GM18511 (cell line): ENCODE measurements at regions not wholly inside any gene's neighbourhood (a gene's known extent, or its start where the extent isn't known, plus 50 kb on each side); places are given as distances from the start of the nearest gene placed in this dataset.

ENCODE experiments used
- ATAC-seq: cut with Tn5 transposase; IDR thresholded peaks from one replicate; pipeline ENCODE4 v1.9.1; 2021; ENCODE audit warnings: mild to moderate bottlenecking, moderate library complexity; ENCODE audit not compliant: unreplicated experiment

DNA sequence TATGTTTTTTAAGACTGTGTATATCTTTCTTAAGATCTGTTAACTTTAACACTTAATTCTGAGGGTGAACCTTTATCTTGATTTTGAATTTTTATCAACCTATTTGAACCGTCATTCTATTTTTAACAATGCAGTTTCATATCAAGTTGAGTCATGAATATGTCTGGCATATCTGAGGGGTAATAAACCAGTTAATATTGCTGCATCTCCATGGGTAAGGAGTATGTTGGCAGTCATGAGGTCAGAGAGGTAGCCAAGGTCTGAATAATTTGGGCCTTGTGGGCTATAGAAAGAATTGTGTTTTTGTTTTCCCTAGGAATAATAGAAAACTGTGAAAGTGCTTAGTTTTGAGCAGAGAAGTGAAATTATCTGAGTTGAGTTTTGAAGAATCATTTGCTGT, 419.0 kb downstream of the PLK2 start:
- no peak for ATAC-seq

DNA sequence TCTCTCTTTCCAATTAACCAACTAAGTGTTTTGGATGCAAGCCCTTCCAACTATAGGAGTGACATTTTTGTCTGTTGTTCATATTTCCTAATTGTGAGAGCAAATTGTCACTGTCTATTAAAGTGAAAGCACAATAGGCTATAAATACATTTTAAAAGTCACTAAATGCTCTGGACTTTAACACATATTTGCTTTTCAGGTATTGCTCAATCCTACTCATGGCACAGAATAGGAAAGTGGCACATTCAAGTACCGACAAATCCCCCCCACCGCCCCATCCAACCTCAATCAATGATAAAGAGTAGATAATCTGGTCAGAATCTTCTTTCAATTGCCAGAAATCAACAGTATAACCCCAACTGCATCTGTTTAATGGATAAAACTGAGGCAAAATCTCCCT, 419.8 kb downstream of the PLK2 start:
- ATAC-seq, result no peak

DNA sequence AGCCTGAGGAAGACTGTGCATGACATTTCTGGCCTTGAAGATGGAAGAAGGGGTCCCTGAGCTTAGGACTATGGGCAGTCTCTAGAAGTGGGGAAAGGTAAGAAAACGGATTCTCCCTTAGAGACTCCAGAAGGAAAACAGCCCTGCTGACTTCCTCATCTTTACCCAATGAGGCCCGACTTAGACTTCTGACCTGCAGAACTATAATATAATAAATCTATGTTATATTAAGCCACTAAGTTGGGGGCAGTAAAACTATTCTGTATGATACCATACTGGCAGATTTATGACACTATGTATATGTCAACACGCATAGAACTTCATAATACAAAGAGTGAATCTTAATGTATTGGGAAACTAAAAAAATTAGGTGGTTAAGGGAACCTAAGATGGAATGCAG, 422.0 kb downstream of the PLK2 start:
- ATAC-seq, result no peak

DNA sequence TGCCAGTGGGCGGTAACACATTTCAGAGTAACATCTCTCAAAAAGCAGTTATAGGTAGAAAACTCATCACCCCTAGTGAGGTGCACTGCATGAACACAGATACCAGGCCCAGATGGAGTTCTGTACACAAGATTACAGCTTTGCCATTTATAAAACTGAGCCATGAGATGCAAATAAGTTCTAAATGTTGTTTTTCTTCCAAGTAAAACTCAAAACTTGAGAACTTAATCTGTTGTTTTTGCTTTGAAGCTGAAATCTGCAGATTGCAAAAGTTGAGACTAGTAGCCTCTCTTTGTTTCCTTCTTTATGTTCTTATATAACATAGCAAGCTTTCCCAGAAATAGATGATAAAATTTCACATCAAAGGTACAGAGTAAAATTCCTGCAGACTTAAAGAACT, 434.1 kb downstream of the PLK2 start:
- ATAC-seq, result no peak

DNA sequence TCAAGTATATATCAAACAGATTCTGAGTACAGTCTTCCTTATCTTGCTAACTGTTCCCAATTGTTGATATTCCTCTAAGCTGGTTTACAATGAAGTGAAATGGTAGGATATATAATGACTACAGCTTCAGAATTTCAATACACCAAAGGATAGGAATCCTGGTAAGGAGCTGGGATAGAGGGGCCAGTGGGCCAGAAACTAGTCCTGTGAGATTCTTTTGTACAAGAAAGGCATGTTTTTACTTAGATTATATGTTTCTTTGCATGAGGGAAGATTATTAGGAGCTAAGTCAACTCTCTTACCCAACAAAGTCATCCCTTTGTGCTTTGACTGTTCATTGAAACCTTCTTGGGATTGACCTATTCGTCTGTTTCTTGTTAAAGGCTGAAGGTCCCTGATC, 435.7 kb downstream of the PLK2 start:
- no peak for ATAC-seq

DNA sequence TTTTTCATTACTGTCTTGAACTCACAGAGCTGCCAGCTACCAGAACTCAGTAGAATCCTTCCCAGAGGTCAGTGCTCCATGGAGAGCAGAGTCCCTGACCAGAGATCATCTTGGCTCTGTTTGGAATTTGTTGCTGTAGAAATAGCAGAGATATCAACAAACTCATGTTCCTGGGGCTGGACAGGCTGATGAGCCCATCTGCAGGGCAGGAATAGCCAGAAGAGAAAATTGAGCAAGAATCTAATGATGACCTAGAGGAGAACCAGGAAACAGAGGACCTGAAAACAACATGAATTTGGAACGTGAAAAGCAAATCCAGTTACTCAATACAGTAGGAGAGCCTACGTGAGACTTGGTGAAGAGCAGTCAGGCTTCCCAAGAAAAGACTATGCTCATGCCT, 437.8 kb downstream of the PLK2 start:
- ATAC-seq, result no peak

DNA sequence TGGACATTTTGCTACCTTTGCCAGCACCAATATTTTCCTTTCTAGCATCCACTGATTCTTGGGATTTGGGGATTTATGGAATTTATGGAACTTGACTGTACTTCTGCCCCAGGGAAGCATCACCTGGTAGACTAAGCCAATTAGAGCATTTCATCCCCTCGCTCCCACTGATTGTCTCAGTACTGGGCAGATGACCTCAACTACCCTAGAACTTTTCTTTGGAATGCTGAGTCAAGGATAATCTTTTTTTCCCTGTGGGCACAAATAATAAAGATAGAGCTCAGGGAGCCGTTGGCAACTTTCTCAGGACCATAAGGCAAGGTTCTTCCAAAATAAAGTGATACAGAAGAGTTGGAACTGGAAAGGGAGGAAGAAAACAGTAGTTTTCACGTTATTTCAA, 438.4 kb downstream of the PLK2 start:
- ATAC-seq, result no peak

DNA sequence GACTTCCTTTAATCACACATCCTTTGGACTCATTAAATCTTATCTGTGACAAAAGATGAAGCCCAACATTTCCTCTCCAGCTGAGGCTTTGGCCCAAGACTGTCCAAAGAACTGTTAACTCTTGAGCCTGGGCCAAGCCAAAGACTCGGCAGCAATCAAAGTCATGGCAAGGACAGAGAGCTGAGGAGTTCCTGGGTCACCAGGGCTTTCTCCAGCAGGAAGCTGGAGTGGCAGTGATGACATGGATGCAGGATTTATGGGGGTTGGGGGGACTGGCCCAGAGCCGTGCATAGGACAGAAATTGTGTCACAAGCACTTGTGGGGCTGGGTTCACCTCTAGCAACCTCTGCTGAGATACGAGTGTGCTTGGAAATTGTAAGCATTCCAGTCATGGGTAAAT, 440.3 kb downstream of the PLK2 start:
- no peak for ATAC-seq

DNA sequence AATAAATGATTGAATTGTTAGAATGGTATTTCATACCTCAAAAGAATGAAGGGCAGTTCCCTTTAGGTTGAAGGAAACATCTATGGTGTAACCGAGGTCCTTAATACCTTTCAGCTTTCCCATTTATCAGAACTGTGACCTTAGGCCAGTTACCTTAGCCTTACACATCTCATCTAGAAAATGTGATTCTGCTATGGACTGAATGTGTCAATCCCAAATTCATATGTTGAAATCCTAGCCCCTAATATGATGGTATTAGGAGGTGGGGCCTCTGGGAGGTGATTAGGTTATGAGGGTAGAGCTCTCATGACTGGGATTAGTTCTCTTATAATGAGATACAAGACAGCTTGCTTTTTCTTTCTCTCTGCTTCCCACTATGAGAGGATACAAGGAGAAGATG, 441.9 kb downstream of the PLK2 start:
- ATAC-seq, result no peak

DNA sequence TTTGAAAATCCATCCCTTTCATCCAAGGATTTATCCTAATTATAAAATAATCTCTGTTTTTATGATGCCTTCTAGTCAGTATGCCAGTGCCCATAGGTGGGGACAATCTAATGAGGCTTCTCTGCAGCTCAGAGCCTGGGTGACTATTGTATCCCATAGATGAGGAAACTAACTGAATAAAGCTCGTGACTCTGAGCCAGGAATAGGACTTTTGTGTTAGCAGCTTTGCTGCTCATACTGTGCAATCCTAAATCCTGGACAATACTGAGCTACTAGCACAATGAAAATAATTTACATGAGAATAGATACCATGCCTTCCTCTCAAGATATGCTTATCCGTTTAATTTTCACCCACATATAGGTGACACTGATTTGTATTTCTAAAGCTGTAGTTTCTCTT, 443.0 kb downstream of the PLK2 start:
- no peak for ATAC-seq

DNA sequence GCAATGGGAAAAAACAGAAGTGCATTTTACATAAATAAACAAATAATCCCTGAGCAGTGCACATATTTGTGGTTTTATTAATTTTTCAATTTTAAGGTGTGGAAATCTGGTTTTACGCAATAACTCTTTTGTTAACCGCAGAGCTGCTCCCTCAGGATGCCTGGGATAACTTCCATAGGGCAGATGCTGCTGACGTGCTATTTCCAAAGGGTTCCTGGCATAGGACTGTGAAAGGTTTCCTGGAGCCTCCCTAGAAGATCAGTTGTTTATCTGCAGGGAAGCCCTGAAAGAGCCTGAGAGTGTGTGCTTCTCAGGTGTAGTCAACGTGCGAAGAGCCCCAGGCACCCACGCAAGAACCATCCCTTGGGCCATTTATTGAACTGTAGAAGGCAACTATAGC, 443.5 kb downstream of the PLK2 start:
- no peak for ATAC-seq

DNA sequence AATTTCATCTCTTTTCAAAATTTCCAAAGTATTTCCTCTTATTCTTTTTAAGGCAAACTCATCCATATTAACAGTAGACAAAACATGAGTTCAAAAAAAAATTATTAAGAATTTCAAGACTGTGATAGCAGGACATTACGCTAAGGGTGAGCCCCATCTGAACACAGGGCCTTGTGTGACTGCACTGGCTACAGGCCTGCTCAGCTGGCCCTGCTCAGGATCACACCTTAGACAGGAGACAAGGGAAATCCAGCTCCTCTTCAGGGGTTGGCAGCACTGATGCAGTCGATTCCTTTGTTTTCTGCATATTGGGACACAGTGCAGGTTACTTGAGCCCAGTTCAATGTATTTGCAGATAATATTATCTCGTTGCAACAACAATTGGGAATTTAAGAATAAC, 444.7 kb downstream of the PLK2 start:
- no peak for ATAC-seq

DNA sequence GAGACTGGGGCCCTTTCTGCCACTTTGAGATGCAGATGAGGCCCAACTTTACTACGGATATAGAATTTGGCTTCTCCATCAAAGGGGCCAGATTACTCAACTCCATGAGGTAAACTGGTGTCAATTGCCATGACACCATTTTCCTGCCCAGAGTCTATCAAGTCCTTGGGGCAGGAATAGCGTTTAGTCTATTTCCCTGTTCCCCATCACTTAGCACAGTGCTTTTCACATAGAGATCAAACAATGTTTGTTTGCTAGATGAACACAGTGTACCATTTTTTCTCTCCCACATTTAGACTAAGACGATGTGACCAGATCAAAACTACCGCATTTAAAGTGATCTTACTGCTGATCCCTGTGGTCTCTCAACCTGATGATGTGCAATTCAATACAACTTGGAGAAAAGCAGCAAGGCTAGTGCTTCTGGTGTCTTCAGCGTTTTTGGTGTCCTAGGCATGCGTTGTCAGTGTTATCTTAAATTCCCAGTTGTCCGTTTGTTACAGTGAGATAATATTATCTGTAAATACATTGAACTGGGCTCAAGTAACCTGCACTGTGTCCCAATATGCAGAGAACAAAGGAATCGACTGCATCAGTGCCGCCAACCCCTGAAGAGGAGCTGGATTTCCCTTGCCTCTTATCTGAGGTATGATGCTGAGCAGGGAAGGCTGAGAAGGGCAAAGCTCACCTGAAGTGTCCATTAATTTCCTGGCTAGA, 446.2 kb downstream of the PLK2 start:
- ATAC-seq, result no peak

DNA sequence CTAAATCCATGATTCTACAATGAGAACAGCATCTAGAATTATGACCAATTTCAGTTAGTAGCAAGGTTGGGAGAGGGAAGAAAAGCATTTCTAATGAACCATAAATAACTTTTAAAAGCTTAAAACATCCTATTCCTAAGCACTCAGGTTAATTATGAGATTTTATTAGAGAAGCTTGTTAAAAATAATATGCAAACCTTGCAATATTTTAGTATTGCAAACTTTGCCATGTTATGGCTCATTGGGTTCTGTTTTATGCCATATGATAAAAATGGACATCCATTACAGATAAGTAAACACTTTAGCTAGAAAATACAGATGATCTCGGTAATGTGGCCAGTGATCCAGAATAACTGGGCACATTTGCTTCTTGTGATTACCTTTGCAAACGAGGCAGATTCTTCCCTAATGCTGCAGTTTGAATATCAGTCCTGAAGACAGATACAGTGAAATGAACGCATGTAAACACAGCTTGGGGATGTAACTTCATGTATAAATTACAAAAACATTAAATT, 447.0 kb downstream of the PLK2 start:
- no peak for ATAC-seq

DNA sequence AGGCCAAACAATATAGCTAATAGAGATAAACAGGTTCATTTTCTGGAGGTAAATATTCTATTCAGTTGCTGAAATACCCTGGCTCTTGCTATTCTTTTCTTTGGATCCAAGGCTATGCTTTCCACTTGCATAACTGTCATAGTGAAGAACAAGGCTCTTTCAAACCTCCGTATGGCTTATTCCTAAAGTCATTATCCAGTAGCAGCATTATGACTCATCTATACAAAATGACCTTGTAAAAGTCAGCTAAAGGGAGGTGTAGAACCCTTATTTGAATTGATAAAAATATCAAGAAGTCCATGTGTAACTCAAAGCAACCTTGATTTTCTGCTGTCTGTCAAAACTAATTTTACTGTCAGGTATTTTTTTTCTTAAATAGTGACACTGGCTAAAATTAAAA, 447.8 kb downstream of the PLK2 start:
- no peak for ATAC-seq

DNA sequence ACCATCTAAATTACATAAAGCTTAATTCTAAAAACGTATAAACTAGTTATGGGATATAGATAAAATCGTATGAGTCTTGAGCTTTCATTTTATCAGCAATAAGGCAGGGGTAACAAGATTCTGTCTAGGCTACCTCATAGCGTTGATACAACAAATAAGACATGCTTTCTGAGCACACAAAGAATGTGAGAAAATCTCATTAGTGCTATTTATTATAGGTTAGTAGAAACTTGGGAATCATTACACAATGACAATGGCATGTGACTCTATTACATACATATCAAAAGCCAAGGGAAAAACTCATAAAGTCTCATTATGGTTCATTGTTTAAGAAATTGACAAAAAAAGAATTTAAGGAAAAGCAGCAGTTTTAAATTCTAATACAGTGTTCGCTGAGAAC, 448.6 kb downstream of the PLK2 start:
- ATAC-seq, result no peak

DNA sequence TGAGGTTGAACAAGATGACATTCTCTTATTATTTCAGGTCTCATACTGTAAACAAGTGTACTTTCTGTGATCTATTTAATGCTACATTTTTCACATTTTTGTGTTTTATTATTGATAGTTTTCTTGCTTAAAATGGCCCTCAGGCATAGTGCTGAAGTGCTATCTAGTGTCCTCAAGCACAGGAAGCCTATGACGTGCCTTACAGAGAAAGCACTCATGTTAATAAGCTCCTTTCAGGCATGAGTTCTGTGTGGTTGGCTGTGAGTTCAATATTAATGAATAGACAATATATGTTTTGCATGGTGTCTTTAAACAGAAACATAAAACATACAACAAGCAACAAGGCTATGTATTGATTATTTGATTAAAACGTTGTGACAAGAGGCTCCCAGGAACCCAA, 450.1 kb downstream of the PLK2 start:
- ATAC-seq, result no peak

DNA sequence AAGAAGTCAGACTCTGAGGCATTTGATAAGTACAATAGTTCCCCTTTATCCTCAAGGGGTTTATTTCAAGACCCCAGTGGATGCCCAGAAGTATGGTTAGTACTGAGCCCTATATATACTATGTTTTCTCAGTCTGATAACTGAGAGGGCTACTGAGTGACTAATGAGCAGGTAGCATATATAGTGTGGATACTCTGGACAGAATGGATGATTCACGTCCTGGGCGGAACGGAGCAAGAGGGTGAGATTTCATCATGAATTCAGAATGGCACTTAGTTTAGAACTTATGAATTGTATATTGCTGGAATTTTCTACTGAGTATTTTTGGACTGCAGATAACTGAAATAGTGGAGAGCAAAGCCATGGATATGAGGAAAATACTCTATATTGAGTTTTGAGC, 457.6 kb downstream of the PLK2 start:
- no peak for ATAC-seq

DNA sequence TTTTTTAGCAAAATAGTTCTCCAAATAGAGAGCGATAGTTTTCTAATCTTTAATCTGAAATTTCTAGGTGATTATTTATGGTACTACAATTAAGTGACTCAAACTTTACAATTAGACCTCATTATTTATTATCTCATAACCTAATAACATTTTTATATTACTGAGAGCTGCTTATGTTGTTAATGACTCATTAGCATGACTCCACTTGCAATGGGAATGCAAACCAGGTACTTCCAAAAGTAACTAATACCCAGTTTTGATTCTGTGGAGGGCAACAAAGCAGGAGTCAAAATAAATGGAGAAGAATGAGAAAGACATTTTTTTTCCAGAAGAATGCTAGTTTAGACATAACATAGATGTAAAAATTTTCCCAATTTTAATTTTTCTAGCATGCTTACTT, 466.0 kb downstream of the PLK2 start:
- no peak for ATAC-seq

DNA sequence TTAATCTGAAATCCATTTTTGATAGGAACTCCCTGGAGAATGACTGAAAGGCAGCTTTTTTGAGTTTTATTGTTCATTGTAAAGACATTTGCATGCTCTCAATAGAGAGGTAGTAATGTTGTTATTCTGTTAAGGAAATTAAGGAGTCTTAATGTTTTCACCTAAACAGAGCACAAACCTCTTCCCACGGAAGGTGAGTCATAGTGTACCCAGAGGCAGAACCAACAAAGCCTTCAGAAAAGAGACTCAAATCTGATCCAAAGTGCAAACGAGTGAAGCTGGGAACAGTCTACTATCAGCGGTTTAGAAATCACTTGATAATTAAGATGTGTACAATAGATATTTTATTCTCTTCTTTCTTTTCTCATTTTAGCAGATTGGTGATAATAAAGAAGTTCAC, 470.5 kb downstream of the PLK2 start:
- ATAC-seq, result no peak

DNA sequence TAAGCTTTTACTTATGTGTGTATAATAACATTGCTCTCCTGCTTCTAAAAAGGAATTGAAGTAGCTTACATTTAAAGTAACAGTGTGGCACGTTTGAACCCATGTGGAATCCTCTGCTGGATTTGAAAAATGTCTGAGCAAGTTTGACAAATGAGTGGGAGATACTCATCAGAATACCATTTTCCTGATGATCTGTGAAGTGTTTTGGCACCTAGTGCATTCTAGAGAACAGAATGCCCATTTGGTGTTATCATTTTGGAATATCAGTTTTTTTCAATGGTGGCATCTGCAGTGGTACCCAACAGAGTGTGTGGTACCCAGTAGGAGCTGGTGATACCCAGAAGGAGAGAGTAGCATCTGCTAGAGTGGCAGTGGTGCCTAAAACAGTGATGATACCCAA, 471.1 kb downstream of the PLK2 start:
- no peak for ATAC-seq

DNA sequence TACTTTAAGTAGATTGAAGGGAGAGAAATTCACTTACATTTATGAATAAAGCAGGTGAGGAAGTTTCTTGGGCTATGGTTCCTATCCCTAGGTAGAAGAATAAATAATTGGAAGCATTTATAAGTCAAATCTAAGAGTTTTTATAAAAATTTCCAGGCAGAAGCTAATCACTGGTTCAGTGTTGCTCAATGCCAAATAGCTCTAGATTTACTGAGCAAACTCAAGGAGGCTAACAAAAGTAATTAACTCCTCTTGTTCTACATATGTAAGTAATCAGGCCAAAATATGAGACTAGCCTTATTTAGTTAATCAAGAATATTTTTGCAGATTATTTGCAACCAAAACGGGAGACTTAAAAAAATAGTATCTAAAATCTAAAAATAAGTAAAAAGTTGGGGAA, 472.3 kb downstream of the PLK2 start:
- no peak for ATAC-seq

DNA sequence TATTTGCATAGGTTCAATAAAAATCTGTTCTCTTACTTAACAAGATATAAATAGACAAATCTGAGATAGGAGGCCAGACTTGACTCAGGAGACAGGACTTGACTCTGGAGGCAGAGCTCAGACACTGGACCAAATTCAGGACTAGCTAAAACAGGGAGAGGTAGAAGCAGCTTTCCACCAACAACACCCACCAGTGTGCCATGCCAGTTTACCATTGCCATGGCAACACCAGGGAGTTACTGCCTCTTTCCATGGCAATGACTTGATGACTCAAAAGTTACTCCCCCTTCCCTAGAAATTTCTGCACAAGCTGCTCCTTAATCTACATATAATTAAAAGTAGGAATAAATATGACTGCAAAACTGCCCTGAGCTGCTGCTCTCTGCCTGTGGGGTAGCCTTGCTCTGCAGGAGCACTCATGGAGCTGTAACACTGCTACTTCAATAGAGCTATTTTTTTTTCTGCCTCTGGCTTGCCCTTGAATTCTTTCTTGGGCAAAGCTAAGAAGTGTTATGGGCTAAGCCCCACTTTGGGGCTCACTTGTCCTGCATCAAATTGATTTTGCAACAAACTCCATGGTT, 473.0 kb downstream of the PLK2 start:
- ATAC-seq, result no peak
